ENCODE measurements at regions not wholly inside any gene's neighbourhood (a gene's known extent, or its start where the extent isn't known, plus 50 kb on each side); places are given as distances from the start of the nearest gene placed in this dataset.

DNA sequence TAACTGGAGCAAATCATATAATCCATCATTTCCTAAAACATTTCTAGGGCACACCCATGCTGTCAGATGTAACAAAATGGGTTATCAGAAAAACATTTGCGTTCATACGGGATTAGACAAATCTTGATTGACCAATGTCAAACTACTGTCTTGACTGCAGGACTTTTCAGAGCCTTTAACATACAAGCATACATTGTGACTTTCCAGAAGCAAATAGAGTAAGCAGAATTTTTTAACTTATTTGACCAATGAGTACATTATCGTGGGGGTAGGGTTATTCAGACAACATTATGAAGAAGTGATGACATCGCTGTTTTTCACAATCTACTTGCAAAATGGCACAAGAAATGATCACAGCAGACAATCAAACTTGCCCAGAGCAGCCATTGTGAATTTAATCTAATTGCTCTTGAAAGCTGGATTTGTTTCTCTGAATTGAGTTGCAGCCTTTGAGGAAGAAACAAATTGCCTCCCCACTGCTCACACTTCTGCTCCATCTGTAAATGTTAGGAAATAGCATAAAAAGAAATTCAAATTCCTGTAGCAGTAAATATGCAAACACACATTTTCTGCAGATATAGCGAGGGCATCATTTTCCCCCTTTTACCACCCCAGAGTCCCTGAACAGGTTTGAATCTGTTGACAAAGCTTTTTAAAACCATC is 133.0 kb upstream of the DOK5 start:
- TF ChIP-seq POLR2AphosphoS5 (IDR thresholded peaks at IDR 0.05; ENCODE audit: low read depth, low read length) = no peak
- TF ChIP-seq CTCF (IDR thresholded peaks at IDR 0.05) = no peak
- TF ChIP-seq REST (IDR thresholded peaks at IDR 0.05; ENCODE audit: insufficient read depth in 1 of 2, low read depth in 2 of 2, low read length in 1 of 2) = no peak
- no peak for TF ChIP-seq SIN3A (IDR thresholded peaks at IDR 0.05; ENCODE audit: borderline replicate concordance, insufficient read depth, low read depth, low read length)
- no peak for TF ChIP-seq TCF7L2 (IDR thresholded peaks at IDR 0.05; ENCODE audit: low read depth, low read length)
